Endothelial cell (in vitro differentiated cells): ENCODE measurements at regions not wholly inside any gene's neighbourhood (a gene's known extent, or its start where the extent isn't known, plus 50 kb on each side); places are given as distances from the start of the nearest gene placed in this dataset.

Source experiments
- DNase-seq: peaks from one replicate; pipeline ENCODE4 v3.0.0; 2021; ENCODE audit warnings: low spot score
- H3K27ac Mint-ChIP-seq: one replicate; pipeline ENCODE4 v1.8.0; 2021; ENCODE audit warnings: mixed read lengths, inconsistent platforms; ENCODE audit not compliant: unreplicated experiment
- H3K27me3 Mint-ChIP-seq: one replicate; pipeline ENCODE4 v1.8.0; 2021; ENCODE audit warnings: mild to moderate bottlenecking, moderate library complexity, mixed read lengths, inconsistent platforms; ENCODE audit not compliant: unreplicated experiment
- H3K36me3 Mint-ChIP-seq: one replicate; pipeline ENCODE4 v1.8.0; 2021; ENCODE audit warnings: mild to moderate bottlenecking, low read depth, mixed read lengths, inconsistent platforms; ENCODE audit not compliant: unreplicated experiment
- H3K4me1 Mint-ChIP-seq: one replicate; pipeline ENCODE4 v1.8.0; 2021; ENCODE audit warnings: mild to moderate bottlenecking, mixed read lengths, inconsistent platforms; ENCODE audit not compliant: unreplicated experiment
- H3K4me3 Mint-ChIP-seq: one replicate; pipeline ENCODE4 v1.8.0; 2021; ENCODE audit warnings: mild to moderate bottlenecking, mixed read lengths, inconsistent platforms; ENCODE audit not compliant: unreplicated experiment
- H3K9me3 Mint-ChIP-seq: one replicate; pipeline ENCODE4 v1.8.0; 2021; ENCODE audit warnings: mixed read lengths, inconsistent platforms; ENCODE audit not compliant: unreplicated experiment
- CTCF ChIP-seq: fragments of 200-600 bp; sonication (generic); IDR thresholded peaks from one replicate; pipeline ENCODE4 v1.5.0; 2021; ENCODE audit warnings: antibody characterized with exemption; ENCODE audit not compliant: unreplicated experiment

- TF ChIP-seq CTCF, result no peak
- Mint-ChIP-seq H3K9me3 (no peaks in the 10 kb centered on the region), H3K27me3 (peaks cover 2% of the 10 kb centered on the region), H3K4me3 (no peak overlapping the region), H3K27ac (no peak overlapping the region), H3K36me3 (no peaks in the 10 kb centered on the region), H3K4me1 (no peaks in the 10 kb centered on the region)
- no peak for DNase-seq
Measured at GRCh38 chr3:182212479-182213076, 500.9 kb downstream of the SOX2 start.

GRCh38 chr3:182214416-182214815 is 502.7 kb downstream of the SOX2 start:
- Mint-ChIP-seq H3K27me3 (no peaks in the 10 kb centered on the region), H3K36me3 (no peaks in the 10 kb centered on the region), H3K4me1 (no peaks in the 10 kb centered on the region), H3K27ac (no peak overlapping the region), H3K4me3 (no peak overlapping the region), H3K9me3 (no peaks in the 10 kb centered on the region)
- DNase-seq, result no peak
- TF ChIP-seq CTCF, result no peak

GRCh38 chr3:182215881-182216280 is 504.2 kb downstream of the SOX2 start:
- Mint-ChIP-seq H3K9me3 (no peaks in the 10 kb centered on the region), H3K27me3 (no peaks in the 10 kb centered on the region), H3K4me1 (no peaks in the 10 kb centered on the region), H3K27ac (no peak overlapping the region), H3K36me3 (no peaks in the 10 kb centered on the region), H3K4me3 (no peak overlapping the region)
- no peak for DNase-seq
- TF ChIP-seq CTCF, result no peak

GRCh38 chr3:182216311-182216970 is 504.7 kb downstream of the SOX2 start:
- Mint-ChIP-seq H3K4me1 (no peaks in the 10 kb centered on the region), H3K27me3 (no peaks in the 10 kb centered on the region), H3K27ac (no peak overlapping the region), H3K36me3 (no peaks in the 10 kb centered on the region), H3K4me3 (no peak overlapping the region), H3K9me3 (no peaks in the 10 kb centered on the region)
- no peak for TF ChIP-seq CTCF
- DNase-seq, result no peak

GRCh38 chr3:182220013-182220412 is 508.3 kb downstream of the SOX2 start:
- Mint-ChIP-seq H3K27me3 (no peaks in the 10 kb centered on the region), H3K4me1 (no peaks in the 10 kb centered on the region), H3K4me3 (no peak overlapping the region), H3K27ac (no peak overlapping the region), H3K9me3 (no peaks in the 10 kb centered on the region), H3K36me3 (no peaks in the 10 kb centered on the region)
- no peak for DNase-seq
- TF ChIP-seq CTCF, result no peak
